H1 (cell line): ENCODE measurements at regions not wholly inside any gene's neighbourhood (a gene's known extent, or its start where the extent isn't known, plus 50 kb on each side); places are given as distances from the start of the nearest gene placed in this dataset.

ENCODE experiments used
- CHD7 ChIP-seq: fragments of 300-600 bp; sonication (generic); IDR thresholded peaks from 2 replicates; pipeline ENCODE4 v1.7.1; 2012; ENCODE audit warnings: low read length, moderate library complexity, mild to moderate bottlenecking, inconsistent platforms; ENCODE audit not compliant: insufficient replicate concordance
- E2F6 ChIP-seq: IDR thresholded peaks from 2 replicates; pipeline ENCODE4 v1.6.1; 2012; ENCODE audit warnings: inconsistent platforms
- KDM5A ChIP-seq: fragments of 200-600 bp; IDR thresholded peaks from 2 replicates; pipeline ENCODE4 v1.7.1; 2012; ENCODE audit warnings: mild to moderate bottlenecking, low read length, inconsistent platforms, mixed read lengths
- TAF1 ChIP-seq: IDR thresholded peaks from 2 replicates; pipeline ENCODE4 v1.6.1; 2011; ENCODE audit warnings: mild to moderate bottlenecking, low read depth, low read length
- TCF12 ChIP-seq: IDR thresholded peaks from 2 replicates; pipeline ENCODE4 v1.6.1; 2011; ENCODE audit warnings: low read depth, mild to moderate bottlenecking, low read length

GRCh38 chr9:116074658-116075057, 78.9 kb upstream of the PAPPA start (continued):
- no peak for TF ChIP-seq CHD7
- TF ChIP-seq E2F6, result no peak
- TF ChIP-seq TCF12, result no peak
- no peak for TF ChIP-seq TAF1
- TF ChIP-seq KDM5A, result no peak
